ENCODE measurements at regions not wholly inside any gene's neighbourhood (a gene's known extent, or its start where the extent isn't known, plus 50 kb on each side); places are given as distances from the start of the nearest gene placed in this dataset.

DNA sequence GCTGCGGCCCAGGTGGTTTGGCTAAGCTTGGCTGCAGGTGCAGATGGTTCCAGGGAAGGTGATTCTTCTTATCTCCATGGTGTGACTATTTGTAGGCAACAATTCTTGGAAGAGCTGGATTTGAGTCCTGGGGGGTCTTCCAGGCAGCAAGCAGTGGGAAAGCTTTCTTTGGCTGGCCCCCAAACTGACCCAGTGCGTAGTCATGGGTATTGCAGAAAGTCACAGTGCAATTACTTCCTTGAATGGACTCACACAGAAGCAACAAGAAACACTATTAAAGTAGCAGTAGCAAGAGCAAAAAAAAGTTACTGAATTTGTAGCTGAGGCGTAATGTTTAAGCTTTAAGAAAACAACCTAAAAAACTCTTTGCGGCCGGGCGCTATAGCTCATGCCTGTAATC lies 293.6 kb upstream of the ATP5MC3 start:
- no peak overlapping the region for H3K27ac ChIP-seq (ENCODE audit: low read depth, low read length)
- no peak overlapping the region for H3K56ac ChIP-seq (replicated peaks; ENCODE audit: insufficient read length, low read depth, low read length)
- POLR2A ChIA-PET (ENCODE audit: partially characterized antibody), result no interaction called here
- H3K18ac ChIP-seq (ENCODE audit: extremely low read depth, low read length), result no peak overlapping the region
- no peaks in the 10 kb centered on the region for H4K20me1 ChIP-seq (replicated peaks in 1 of 2; ENCODE audit: control insufficient read depth in 1 of 2, insufficient read depth in 2 of 2, low read length in 2 of 2)
- no peak overlapping the region for H3K4ac ChIP-seq (replicated peaks; ENCODE audit: insufficient read length, low read depth, low read length)
- no peak overlapping the region for H2BK15ac ChIP-seq (ENCODE audit: low read length)
- no peak overlapping the region for H2BK20ac ChIP-seq (ENCODE audit: low read length)
- H3K23ac ChIP-seq (ENCODE audit: insufficient read length), result no peak overlapping the region
- no peaks in the 10 kb centered on the region for H3K23me2 ChIP-seq (ENCODE audit: low read depth, low read length)
- no peaks in the 10 kb centered on the region for H3K79me2 ChIP-seq (ENCODE audit: control insufficient read depth in 1 of 2, insufficient read depth in 2 of 2, low read length in 2 of 2)
- no peak overlapping the region for H2AFZ ChIP-seq (ENCODE audit: low read length)
- no peak overlapping the region for H2BK5ac ChIP-seq (ENCODE audit: low read depth, low read length)
- no peak for DNase-seq (ENCODE audit: low read depth in 1 of 2, low spot score in 2 of 2)
- CTCF ChIA-PET (ENCODE audit: partially characterized antibody), result interaction anchor here (0.5 to 0.7 kb wide), 2 partner anchors 35 to 685 kb away, joined by 3 read pairs; no protein-coding TSS in a partner anchor
- no peak overlapping the region for H4K5ac ChIP-seq (ENCODE audit: insufficient read length, low read depth, low read length)
- no peak overlapping the region for H3K9ac ChIP-seq (replicated peaks in 1 of 4; ENCODE audit: extremely low read depth in 1 of 4, low read depth in 3 of 4, low read length in 3 of 4)
- FAIRE-seq, result no peak
- H3K14ac ChIP-seq (ENCODE audit: insufficient read length), result no peak overlapping the region
- no peak overlapping the region for H2BK120ac ChIP-seq (replicated peaks; ENCODE audit: low read depth, low read length)
- no peak overlapping the region for H3K4me2 ChIP-seq (ENCODE audit: insufficient read depth in 1 of 2, low read depth in 2 of 2, low read length in 2 of 2)
- no peak overlapping the region for H4K91ac ChIP-seq (replicated peaks; ENCODE audit: insufficient read length, low read length)
- no peaks in the 10 kb centered on the region for H3K4me1 ChIP-seq (replicated peaks in 1 of 4; ENCODE audit: control insufficient read depth in 3 of 4, insufficient read depth in 4 of 4, low read length in 3 of 4)
- no peak overlapping the region for H2AK5ac ChIP-seq (ENCODE audit: low read depth, low read length)
- H3K36me3 ChIP-seq (ENCODE audit: control insufficient read depth in 2 of 4, insufficient read depth in 4 of 4, low read length in 3 of 4), result no peaks in the 10 kb centered on the region
- no peak overlapping the region for H4K8ac ChIP-seq (ENCODE audit: extremely low read depth, insufficient read depth, low read length)
- 96% methylated on average over 6 of the region's 6 CpGs; no CpG with 5 or more reads in 1 of the 2 experiments for WGBS, 2 experiments (ENCODE audit: extremely low coverage in 1 of 2, insufficient coverage in 1 of 2, insufficient read length in 1 of 2, insufficient replicate concordance in 2 of 2, low coverage in 1 of 2, low lambda C conversion rate in 2 of 2, missing lambda C conversion rate in 1 of 2)
- TF ChIP-seq SIRT6 (IDR thresholded peaks at IDR 0.05; ENCODE audit: low read length) (no peak), RAD21 (IDR thresholded peaks at IDR 0.05 in 1 of 2, conservative IDR thresholded peaks at IDR 0.05 in 1 of 2; ENCODE audit: low read depth in 2 of 2, low read length in 2 of 2) (no peak), BACH1 (IDR thresholded peaks at IDR 0.05; ENCODE audit: low read length) (no peak), ASH2L (IDR thresholded peaks at IDR 0.05; ENCODE audit: low read length) (no peak), E2F6 (IDR thresholded peaks at IDR 0.05) (no peak), SUZ12 (IDR thresholded peaks at IDR 0.05; ENCODE audit: low read length) (no peak)
- H2BK12ac ChIP-seq (ENCODE audit: low read depth, low read length), result no peak overlapping the region
- no peaks in the 10 kb centered on the region for H3K9me3 ChIP-seq (ENCODE audit: insufficient read depth in 2 of 2, low read depth in 1 of 2, low read length in 1 of 2)
- no peak overlapping the region for H3K4me3 ChIP-seq (ENCODE audit: extremely low read depth in 1 of 4, insufficient read depth in 2 of 4, low read depth in 3 of 4, low read length in 4 of 4)
- no peaks in the 10 kb centered on the region for H3K27me3 ChIP-seq (replicated peaks in 1 of 4; ENCODE audit: control insufficient read depth in 3 of 4, extremely low read depth in 1 of 4, insufficient read depth in 3 of 4, low read length in 3 of 4)
- H3K79me1 ChIP-seq (ENCODE audit: low read depth, low read length), result no peaks in the 10 kb centered on the region

Data from H1 (cell line).